ENCODE measurements at regions not wholly inside any gene's neighbourhood (a gene's known extent, or its start where the extent isn't known, plus 50 kb on each side); places are given as distances from the start of the nearest gene placed in this dataset.
"Not testable (repeated sequence)": the region's sequence is repeated elsewhere in the genome, so short reads cannot be mapped to it uniquely, and the experiment has no call there.

DNA sequence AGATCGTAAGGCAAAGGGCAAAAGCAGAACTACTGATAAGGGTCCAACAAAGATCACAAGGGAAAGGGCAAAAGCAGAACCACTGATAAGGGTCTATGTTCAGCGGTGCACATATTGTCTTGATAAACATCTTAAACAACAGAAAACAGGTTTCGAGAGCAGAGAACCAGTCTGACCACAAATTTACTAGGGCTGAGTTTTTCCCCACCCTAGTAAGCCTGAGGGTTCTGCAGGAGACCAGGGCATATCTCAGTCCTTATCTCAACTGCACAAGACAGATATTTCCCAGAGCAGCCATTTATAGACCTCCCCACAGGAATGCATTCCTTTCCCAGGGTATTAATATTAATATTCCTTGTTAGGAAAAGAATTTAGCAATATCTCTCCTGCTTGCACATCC, 101.4 kb upstream of the THBS2 start:
- TF ChIP-seq POLR2A, POLR2AphosphoS5 (IDR thresholded peaks at IDR 0.05): not testable (repeated sequence)
- TF ChIP-seq, protein P1, sequence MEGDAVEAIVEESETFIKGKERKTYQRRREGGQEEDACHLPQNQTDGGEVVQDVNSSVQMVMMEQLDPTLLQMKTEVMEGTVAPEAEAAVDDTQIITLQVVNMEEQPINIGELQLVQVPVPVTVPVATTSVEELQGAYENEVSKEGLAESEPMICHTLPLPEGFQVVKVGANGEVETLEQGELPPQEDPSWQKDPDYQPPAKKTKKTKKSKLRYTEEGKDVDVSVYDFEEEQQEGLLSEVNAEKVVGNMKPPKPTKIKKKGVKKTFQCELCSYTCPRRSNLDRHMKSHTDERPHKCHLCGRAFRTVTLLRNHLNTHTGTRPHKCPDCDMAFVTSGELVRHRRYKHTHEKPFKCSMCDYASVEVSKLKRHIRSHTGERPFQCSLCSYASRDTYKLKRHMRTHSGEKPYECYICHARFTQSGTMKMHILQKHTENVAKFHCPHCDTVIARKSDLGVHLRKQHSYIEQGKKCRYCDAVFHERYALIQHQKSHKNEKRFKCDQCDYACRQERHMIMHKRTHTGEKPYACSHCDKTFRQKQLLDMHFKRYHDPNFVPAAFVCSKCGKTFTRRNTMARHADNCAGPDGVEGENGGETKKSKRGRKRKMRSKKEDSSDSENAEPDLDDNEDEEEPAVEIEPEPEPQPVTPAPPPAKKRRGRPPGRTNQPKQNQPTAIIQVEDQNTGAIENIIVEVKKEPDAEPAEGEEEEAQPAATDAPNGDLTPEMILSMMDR (IDR thresholded peaks at IDR 0.05), result not testable (repeated sequence)
